GM21576 (cell line): ENCODE measurements at regions not wholly inside any gene's neighbourhood (a gene's known extent, or its start where the extent isn't known, plus 50 kb on each side); places are given as distances from the start of the nearest gene placed in this dataset.

Source experiments
- ATAC-seq: cut with Tn5 transposase; IDR thresholded peaks from one replicate; pipeline ENCODE4 v1.9.1; 2021; ENCODE audit warnings: mild to moderate bottlenecking, moderate library complexity; ENCODE audit not compliant: unreplicated experiment

- ATAC-seq, result no peak
These were observed 437.2 kb upstream of the HS6ST1 start for GRCh38 chr2:128755695-128756364.

- ATAC-seq, result no peak
These were observed 437.7 kb upstream of the HS6ST1 start for GRCh38 chr2:128756365-128756717.

GRCh38 chr2:128765811-128766210 lies 447.1 kb upstream of the HS6ST1 start:
- no peak for ATAC-seq

- ATAC-seq, result no peak
These were observed 449.4 kb upstream of the HS6ST1 start for GRCh38 chr2:128768041-128768440.

- ATAC-seq, result no peak
These were observed 450.9 kb upstream of the HS6ST1 start for GRCh38 chr2:128769457-128770142.

GRCh38 chr2:128770143-128771085 lies 451.7 kb upstream of the HS6ST1 start:
- no peak for ATAC-seq

GRCh38 chr2:128771401-128771800 lies 452.7 kb upstream of the HS6ST1 start:
- ATAC-seq, result no peak

- no peak for ATAC-seq
These were observed 454.0 kb upstream of the HS6ST1 start for GRCh38 chr2:128772671-128773070.

GRCh38 chr2:128773641-128774319 lies 455.1 kb upstream of the HS6ST1 start:
- ATAC-seq, result no peak

GRCh38 chr2:128774320-128775216 lies 455.9 kb upstream of the HS6ST1 start:
- no peak for ATAC-seq

GRCh38 chr2:128775217-128775913 lies 456.7 kb upstream of the HS6ST1 start:
- ATAC-seq, result no peak

GRCh38 chr2:128775914-128776285 lies 457.2 kb upstream of the HS6ST1 start:
- ATAC-seq, result no peak

GRCh38 chr2:128776461-128777195 lies 458.0 kb upstream of the HS6ST1 start:
- no peak for ATAC-seq

- ATAC-seq, result no peak
These were observed 458.7 kb upstream of the HS6ST1 start for GRCh38 chr2:128777196-128778035.

GRCh38 chr2:128778843-128779242 lies 460.2 kb upstream of the HS6ST1 start:
- ATAC-seq, result no peak

- no peak for ATAC-seq
These were observed 460.8 kb upstream of the HS6ST1 start for GRCh38 chr2:128779301-128780095.

GRCh38 chr2:128780434-128781080 lies 461.9 kb upstream of the HS6ST1 start:
- ATAC-seq, result no peak
